Activated naive CD4-positive, alpha-beta T cell treated with anti-CD3 and anti-CD28 coated beads for 36 hours (primary cell): ENCODE measurements at regions not wholly inside any gene's neighbourhood (a gene's known extent, or its start where the extent isn't known, plus 50 kb on each side); places are given as distances from the start of the nearest gene placed in this dataset.

ENCODE experiments used
- CTCF ChIA-PET: fragments of 350-600 bp; sonication (Branson Sonifier 250); formaldehyde crosslinking; loops from one replicate; lab custom pipeline; 2021; ENCODE audit warnings: antibody characterized with exemption; lab: Charles Lee
- DNase-seq: peaks from one replicate; pipeline ENCODE4 v3.0.0-alpha.2; 2020
- H3K27ac Mint-ChIP-seq: one replicate; pipeline ENCODE4 v1.8.0; 2021; ENCODE audit warnings: mild to moderate bottlenecking, mixed read lengths
- H3K27me3 Mint-ChIP-seq: one replicate; pipeline ENCODE4 v1.8.0; 2021; ENCODE audit warnings: low read depth, mixed read lengths
- H3K36me3 Mint-ChIP-seq: one replicate; pipeline ENCODE4 v1.8.0; 2021; ENCODE audit warnings: low read depth, mixed read lengths
- H3K4me1 Mint-ChIP-seq: one replicate; pipeline ENCODE4 v1.8.0; 2021; ENCODE audit warnings: low read depth, mixed read lengths
- H3K4me3 Mint-ChIP-seq: one replicate; pipeline ENCODE4 v1.8.0; 2021; ENCODE audit warnings: mild to moderate bottlenecking, moderate library complexity, mixed read lengths
- H3K9me3 Mint-ChIP-seq: one replicate; pipeline ENCODE4 v1.8.0; 2021; ENCODE audit warnings: mixed read lengths
- intact Hi-C: fragments of 100-400 bp; cut with micrococcal nuclease; formaldehyde crosslinking; loops from one replicate; pipeline ENCODE4 v1.15.1; 2023

DNA sequence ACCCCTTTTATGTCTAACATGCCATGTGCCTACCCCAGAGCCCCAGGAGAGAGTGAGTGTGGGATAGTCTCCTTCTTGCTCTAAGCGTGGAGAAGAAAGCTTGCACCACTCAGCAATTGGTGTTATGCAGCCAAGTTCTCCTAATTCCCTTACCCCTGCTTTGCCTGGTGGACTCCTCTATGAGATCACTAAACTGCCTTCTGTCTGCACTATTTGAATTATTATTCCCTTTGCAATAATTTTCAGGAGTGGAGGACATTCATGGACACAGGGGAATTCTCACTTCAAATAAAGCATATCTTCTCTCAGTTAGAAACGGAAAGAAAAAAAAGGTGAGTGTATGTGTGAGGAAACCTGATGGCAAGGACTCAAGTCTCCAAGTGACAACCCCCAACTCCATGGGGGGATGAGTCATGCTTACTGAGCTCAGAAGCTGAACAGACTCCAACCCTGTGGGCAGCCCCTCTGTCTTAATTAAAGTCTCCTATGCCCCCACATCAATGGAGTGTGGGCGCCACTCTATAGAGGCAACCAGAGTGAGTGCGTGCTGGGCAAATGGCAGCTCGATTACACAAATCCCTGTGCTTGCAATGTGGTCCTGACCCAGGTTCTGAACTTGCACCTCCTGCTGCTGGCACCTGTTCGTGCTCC is 381.9 kb downstream of the RAB28 start:
- intact Hi-C loops: no loop called here
- no peak overlapping the region for H3K4me3 Mint-ChIP-seq
- no peak for DNase-seq
- no peaks in the 10 kb centered on the region for H3K27me3 Mint-ChIP-seq
- H3K4me1 Mint-ChIP-seq: no peaks in the 10 kb centered on the region
- H3K9me3 Mint-ChIP-seq: no peaks in the 10 kb centered on the region
- H3K27ac Mint-ChIP-seq: no peak overlapping the region
- CTCF ChIA-PET: no interaction called here
- no peaks in the 10 kb centered on the region for H3K36me3 Mint-ChIP-seq

DNA sequence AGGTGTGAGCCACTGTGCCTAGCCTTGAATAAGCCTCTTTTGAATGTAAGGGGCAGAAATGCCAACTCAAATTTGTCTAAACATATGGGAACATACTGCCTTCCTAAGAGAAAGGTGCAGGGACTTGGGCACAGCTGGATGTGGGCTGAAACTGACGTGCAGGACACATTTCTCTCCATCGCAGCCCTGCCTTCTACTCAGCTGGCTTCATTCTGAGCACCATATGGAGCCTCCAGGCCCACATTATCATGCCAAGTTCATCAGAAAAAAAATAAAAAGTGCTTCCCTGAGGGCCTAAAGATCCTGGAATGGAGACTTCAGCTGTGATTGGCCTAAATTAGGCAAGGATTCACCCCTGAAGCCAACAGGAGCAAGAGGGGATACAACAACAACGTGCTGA is 386.2 kb downstream of the RAB28 start:
- intact Hi-C loops: no loop called here
- Mint-ChIP-seq H3K4me1 (no peaks in the 10 kb centered on the region), H3K27ac (no peak overlapping the region), H3K4me3 (no peak overlapping the region), H3K9me3 (no peaks in the 10 kb centered on the region), H3K27me3 (no peaks in the 10 kb centered on the region), H3K36me3 (no peaks in the 10 kb centered on the region)
- DNase-seq: no peak
- CTCF ChIA-PET: no interaction called here

DNA sequence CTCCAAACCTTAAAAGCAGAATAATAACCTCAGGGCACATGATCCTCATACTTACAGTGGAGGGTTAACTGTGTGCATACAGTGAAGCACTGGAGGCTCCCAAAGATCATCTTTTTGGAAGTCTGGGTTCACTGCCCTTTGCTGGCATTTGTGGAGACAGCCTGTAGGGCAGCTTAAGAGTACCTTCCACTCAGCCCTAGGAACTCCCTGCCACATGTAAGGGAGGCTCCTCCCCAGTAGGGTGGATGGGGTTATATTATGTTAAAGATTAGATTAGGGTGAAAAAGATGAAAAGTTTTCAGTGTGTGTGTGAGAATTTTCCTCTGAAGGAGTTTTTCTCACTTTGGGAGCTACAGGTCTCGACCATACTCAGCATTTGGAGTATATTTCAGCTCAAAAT is 388.4 kb downstream of the RAB28 start:
- no peak overlapping the region for H3K27ac Mint-ChIP-seq
- no peaks in the 10 kb centered on the region for H3K4me1 Mint-ChIP-seq
- no peaks in the 10 kb centered on the region for H3K27me3 Mint-ChIP-seq
- H3K9me3 Mint-ChIP-seq: no peaks in the 10 kb centered on the region
- intact Hi-C loops: no loop called here
- no peak for DNase-seq
- no peak overlapping the region for H3K4me3 Mint-ChIP-seq
- H3K36me3 Mint-ChIP-seq: no peaks in the 10 kb centered on the region
- CTCF ChIA-PET: no interaction called here

DNA sequence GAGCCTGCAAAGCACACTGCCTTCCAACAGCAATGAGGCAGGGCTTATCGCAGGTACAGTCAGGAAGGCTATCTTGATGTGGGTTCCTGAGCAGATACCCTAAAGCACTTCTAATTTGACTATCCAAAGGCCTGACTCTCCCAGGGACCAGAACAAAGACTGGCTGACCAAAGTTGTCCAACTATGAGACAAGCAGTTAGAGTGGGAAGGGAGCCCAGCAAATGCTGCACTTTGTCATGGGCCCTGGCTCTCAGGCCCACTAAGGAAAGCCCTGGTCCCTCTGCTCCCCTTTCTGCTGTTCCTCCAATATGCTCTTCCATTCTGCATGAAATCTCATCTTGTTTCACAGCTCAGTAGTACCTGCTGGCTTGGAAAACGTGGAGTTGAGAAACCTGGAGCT is 391.0 kb downstream of the RAB28 start:
- no peak for DNase-seq
- H3K4me1 Mint-ChIP-seq: no peaks in the 10 kb centered on the region
- CTCF ChIA-PET: no interaction called here
- H3K27ac Mint-ChIP-seq: no peak overlapping the region
- no peaks in the 10 kb centered on the region for H3K9me3 Mint-ChIP-seq
- intact Hi-C loops: no loop called here
- H3K36me3 Mint-ChIP-seq: no peaks in the 10 kb centered on the region
- H3K4me3 Mint-ChIP-seq: no peak overlapping the region
- no peaks in the 10 kb centered on the region for H3K27me3 Mint-ChIP-seq

DNA sequence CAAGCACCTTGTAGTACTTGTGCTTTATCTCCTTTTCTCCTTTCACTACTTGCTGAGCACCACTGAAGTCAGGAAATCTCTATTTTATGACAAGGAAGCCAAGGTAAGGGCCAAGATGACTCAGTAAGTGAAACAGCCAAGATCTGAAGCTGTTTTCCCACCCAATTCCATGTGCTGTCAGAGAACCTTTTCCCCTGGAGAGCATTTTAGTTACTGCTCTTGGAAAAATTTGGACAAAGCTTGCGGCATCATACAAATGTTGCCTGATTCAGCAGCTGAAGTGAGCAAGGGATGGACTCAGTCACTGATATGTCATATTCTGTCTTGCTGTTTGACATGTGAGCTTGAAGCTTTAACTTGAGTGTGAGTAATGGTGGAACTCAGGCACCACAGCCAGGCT is 391.4 kb downstream of the RAB28 start:
- intact Hi-C loops: no loop called here
- no peak overlapping the region for H3K27ac Mint-ChIP-seq
- H3K36me3 Mint-ChIP-seq: no peaks in the 10 kb centered on the region
- H3K4me1 Mint-ChIP-seq: no peaks in the 10 kb centered on the region
- no peak overlapping the region for H3K4me3 Mint-ChIP-seq
- CTCF ChIA-PET: no interaction called here
- no peaks in the 10 kb centered on the region for H3K9me3 Mint-ChIP-seq
- no peaks in the 10 kb centered on the region for H3K27me3 Mint-ChIP-seq
- DNase-seq: no peak

DNA sequence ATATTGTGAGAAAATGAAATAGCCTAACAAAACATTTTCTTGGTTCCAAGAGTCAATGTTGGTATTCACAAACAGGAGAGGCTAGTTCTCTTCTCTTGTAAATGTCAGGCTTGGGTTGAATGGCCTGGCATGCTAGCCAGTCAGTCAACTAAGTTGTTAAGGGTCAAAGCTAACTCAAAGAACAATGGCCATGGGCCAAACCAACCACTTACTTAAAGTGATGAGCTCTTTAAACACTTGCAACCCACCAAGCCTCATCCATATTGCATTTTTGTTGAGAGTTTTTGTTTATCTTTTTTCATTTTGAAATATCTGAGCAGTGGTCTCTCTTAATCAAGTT is 394.5 kb downstream of the RAB28 start:
- no peaks in the 10 kb centered on the region for H3K4me1 Mint-ChIP-seq
- H3K36me3 Mint-ChIP-seq: no peaks in the 10 kb centered on the region
- CTCF ChIA-PET: no interaction called here
- H3K4me3 Mint-ChIP-seq: no peak overlapping the region
- H3K27ac Mint-ChIP-seq: no peak overlapping the region
- H3K27me3 Mint-ChIP-seq: no peaks in the 10 kb centered on the region
- H3K9me3 Mint-ChIP-seq: no peaks in the 10 kb centered on the region
- intact Hi-C loops: no loop called here
- DNase-seq: no peak

DNA sequence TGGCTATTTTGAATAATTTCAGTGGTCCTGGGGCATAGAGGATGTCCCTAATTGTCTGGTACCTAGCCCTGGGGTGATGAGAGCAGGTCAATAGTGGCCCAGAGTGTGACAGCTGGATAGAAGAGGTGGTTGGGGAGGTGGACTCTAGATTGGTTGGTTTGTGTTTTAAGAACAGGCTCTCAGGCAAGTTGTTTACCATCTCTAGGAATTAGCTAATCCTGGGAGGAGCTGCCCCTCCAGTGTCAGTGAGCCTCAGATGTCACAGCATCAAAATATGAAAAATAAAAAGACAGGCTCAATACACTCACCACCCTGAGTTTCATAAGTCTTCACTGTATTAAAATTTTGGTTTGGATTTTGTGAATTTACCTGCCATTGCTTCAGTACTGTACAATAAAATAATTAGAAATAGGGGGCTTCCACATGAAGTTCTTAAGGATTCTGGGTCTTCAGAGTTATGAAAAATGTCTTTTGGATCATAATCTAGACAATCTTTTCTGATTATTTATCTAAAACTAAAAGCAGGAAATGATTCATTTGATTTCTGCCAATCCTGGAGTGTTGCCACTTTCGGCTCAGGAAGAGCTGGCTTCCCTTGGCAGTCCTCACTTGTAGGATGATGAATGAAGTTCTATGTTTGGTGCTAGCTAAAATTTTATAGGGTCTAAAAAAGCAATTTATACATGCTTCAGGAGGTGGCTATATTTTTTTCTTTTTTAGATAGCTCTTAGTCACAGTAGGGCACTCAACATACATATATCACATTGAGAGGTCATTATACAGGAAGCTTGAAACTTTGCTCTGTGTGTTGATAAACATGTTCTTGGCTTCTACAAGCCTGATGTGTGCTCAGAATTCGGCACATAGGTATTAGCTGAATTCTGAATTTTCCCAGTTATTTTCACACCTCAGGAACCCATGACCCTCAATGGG is 395.1 kb downstream of the RAB28 start:
- Mint-ChIP-seq H3K27me3 (no peaks in the 10 kb centered on the region), H3K27ac (no peak overlapping the region), H3K9me3 (no peaks in the 10 kb centered on the region), H3K4me3 (no peak overlapping the region), H3K4me1 (no peaks in the 10 kb centered on the region), H3K36me3 (no peaks in the 10 kb centered on the region)
- intact Hi-C loops: no loop called here
- no peak for DNase-seq
- CTCF ChIA-PET: no interaction called here

DNA sequence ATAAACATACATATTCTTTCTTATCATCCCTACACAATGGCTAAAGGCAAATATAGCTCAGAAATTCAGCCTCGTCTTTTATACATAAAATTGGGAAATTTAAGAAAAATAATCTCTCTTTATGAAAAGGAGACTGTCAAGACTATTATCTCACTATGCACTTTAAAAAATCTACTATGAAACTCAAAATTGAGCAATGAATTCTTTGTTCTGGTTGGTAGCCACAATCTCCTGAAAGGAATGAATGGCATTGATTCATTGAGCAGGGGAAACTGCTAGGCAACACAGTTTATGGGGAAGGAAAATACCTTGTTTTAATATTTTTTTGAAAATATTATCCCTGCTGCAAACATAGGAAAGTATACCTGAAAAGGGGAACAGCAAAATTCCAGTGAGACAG is 397.1 kb downstream of the RAB28 start:
- no peaks in the 10 kb centered on the region for H3K36me3 Mint-ChIP-seq
- DNase-seq: no peak
- intact Hi-C loops: no loop called here
- no peak overlapping the region for H3K27ac Mint-ChIP-seq
- CTCF ChIA-PET: no interaction called here
- H3K9me3 Mint-ChIP-seq: peaks cover 9% of the 10 kb centered on the region
- no peaks in the 10 kb centered on the region for H3K27me3 Mint-ChIP-seq
- no peak overlapping the region for H3K4me3 Mint-ChIP-seq
- no peaks in the 10 kb centered on the region for H3K4me1 Mint-ChIP-seq

DNA sequence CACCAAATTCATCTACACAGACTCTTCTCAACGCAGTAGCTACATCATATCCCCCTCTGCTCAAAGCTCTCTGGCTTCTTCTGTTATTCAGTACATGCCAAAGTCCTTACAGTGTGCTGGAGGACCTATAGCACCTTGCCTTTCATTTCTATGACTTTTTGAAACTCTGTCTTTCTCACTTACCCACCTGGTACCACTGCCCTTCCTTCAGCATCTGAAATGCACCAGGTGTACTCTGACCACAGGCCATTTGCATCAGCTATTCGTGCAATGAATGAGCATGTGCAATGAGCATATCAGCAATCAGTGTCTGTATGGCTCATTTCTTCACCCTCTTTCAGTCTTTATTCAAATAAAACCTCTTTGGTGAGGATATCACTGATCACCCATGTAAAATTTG is 399.9 kb downstream of the RAB28 start:
- H3K4me3 Mint-ChIP-seq: no peak overlapping the region
- H3K36me3 Mint-ChIP-seq: no peaks in the 10 kb centered on the region
- peaks cover 22% of the 10 kb centered on the region for H3K9me3 Mint-ChIP-seq
- intact Hi-C loops: no loop called here
- CTCF ChIA-PET: interaction anchor here (0.7 kb wide), 1 partner anchor 14 kb away, joined by 4 read pairs; no protein-coding TSS in a partner anchor
- H3K27ac Mint-ChIP-seq: no peak overlapping the region
- no peaks in the 10 kb centered on the region for H3K27me3 Mint-ChIP-seq
- DNase-seq: no peak
- no peaks in the 10 kb centered on the region for H3K4me1 Mint-ChIP-seq

DNA sequence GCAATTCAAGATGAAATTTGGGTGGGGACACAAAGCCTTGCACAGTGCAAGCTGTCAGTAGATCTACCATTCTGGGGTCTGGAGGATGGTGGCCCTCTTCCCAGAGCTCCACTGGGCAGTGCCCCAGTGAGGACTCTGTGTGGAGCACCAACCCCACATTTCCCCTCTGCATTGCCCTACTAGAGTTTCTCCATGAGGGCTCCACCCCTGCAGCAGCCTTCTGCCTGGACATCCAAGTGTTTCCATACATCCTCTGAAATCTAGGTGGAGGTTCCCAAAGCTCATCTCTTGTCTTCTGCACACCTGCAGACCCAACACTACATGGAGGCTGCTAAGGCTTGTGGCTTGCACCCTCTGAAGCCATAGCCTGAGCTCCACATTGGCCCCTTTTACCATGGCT is 402.3 kb downstream of the RAB28 start:
- Mint-ChIP-seq H3K4me1 (no peaks in the 10 kb centered on the region), H3K9me3 (peaks cover 22% of the 10 kb centered on the region), H3K4me3 (no peak overlapping the region), H3K36me3 (no peaks in the 10 kb centered on the region), H3K27me3 (no peaks in the 10 kb centered on the region), H3K27ac (no peak overlapping the region)
- no peak for DNase-seq
- intact Hi-C loops: no loop called here
- CTCF ChIA-PET: no interaction called here

DNA sequence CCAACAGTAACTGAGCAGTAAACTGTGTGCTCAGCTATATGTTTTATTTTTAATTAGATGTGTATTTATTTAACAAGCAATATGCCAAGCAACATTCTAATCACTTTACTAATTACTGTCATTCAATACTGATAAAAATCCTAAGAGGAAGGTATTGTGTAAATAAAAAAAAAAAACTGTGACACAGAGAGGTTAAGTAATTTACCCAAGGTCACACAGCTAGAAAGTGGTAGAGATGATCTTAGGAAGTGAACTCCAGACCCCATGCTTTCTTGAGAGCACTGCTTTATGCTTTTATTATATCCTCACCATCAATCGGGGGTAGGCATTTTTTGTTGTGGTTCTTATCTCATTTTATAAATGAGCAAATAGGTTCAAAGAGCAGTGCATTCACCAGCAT is 417.1 kb downstream of the RAB28 start:
- no peaks in the 10 kb centered on the region for H3K9me3 Mint-ChIP-seq
- H3K4me1 Mint-ChIP-seq: no peaks in the 10 kb centered on the region
- CTCF ChIA-PET: no interaction called here
- no peaks in the 10 kb centered on the region for H3K36me3 Mint-ChIP-seq
- no peaks in the 10 kb centered on the region for H3K27me3 Mint-ChIP-seq
- no peak overlapping the region for H3K27ac Mint-ChIP-seq
- intact Hi-C loops: no loop called here
- DNase-seq: no peak
- H3K4me3 Mint-ChIP-seq: no peak overlapping the region

DNA sequence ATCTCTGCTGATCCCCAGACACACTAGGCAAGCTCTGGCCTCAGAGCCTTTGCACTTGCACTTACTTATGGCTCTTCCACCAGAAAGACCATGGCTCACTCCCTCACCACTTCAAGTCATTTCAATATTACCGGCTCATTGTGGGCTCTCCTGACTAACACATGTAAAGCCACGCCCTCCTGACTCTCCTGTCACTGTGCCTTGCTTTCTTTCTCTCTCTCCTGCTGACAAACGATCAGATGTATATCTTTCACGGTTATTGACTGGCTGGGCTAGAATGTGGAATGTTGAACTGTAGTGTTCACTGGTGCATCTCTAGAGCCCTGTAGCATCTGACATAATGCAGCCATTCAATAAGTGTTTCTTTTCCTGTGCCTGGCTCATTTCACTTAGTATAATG is 425.1 kb downstream of the RAB28 start:
- Mint-ChIP-seq H3K4me1 (no peaks in the 10 kb centered on the region), H3K27me3 (no peaks in the 10 kb centered on the region), H3K36me3 (no peaks in the 10 kb centered on the region), H3K4me3 (no peak overlapping the region), H3K27ac (no peak overlapping the region), H3K9me3 (no peaks in the 10 kb centered on the region)
- intact Hi-C loops: no loop called here
- no peak for DNase-seq
- CTCF ChIA-PET: no interaction called here

DNA sequence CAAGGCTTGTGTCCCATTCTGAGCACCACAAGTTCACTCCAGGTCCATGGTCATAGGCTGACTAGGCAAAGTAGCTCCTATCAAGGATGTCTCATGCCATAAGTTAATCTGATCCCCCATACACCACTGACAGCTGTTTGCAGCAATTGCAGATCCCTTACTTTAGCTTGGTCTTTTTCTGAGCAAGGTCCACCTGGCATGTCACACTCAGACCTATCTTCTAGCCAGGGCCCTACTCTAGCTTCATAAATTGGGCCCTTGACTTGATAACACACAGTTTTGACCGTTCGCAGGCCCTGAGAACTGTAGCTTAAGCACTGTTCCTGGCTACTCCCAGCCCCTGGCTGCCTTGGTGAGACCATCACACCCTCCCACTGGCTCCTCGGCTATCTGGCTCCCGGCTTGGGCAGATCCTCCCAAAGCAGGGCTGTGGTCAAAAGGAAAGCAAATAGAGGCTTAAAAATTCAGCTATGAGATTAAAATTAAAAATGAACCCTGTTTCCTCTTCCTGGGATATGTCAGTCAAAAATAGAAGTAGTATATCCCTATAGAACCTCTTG is 427.4 kb downstream of the RAB28 start:
- intact Hi-C loops: no loop called here
- H3K4me1 Mint-ChIP-seq: no peaks in the 10 kb centered on the region
- H3K27me3 Mint-ChIP-seq: no peaks in the 10 kb centered on the region
- H3K4me3 Mint-ChIP-seq: no peak overlapping the region
- CTCF ChIA-PET: no interaction called here
- no peaks in the 10 kb centered on the region for H3K36me3 Mint-ChIP-seq
- no peak for DNase-seq
- H3K9me3 Mint-ChIP-seq: no peaks in the 10 kb centered on the region
- H3K27ac Mint-ChIP-seq: no peak overlapping the region
